GM13977 (cell line): ENCODE measurements at regions not wholly inside any gene's neighbourhood (a gene's known extent, or its start where the extent isn't known, plus 50 kb on each side); places are given as distances from the start of the nearest gene placed in this dataset.

Experiments
- DNase-seq: peaks from one replicate; pipeline ENCODE4 v3.0.0; 2012; ENCODE audit warnings: low spot score
- CTCF ChIP-seq: IDR thresholded peaks from 2 replicates; pipeline ENCODE4 v1.5.1; 2012; ENCODE audit warnings: mild to moderate bottlenecking, control low read depth; ENCODE audit not compliant: insufficient read depth; ENCODE audit errors: extremely low read depth, missing control alignments
- in situ Hi-C: fragments of 300-500 bp; cut with MboI; formaldehyde crosslinking; loops from one replicate; pipeline ENCODE4 v1.12.0; 2022; ENCODE audit warnings: low sequenced_read_pairs, low pct_unique_long_range_greater_than_20kb, mixed read lengths, inconsistent platforms; ENCODE audit not compliant: unreplicated experiment

GRCh38 chr3:74423867-74424266 is 190.6 kb downstream of the CNTN3 start:
- in situ Hi-C loops = no loop called here
- TF ChIP-seq CTCF = no peak

GRCh38 chr3:74420538-74421124 is 193.8 kb downstream of the CNTN3 start:
- DNase-seq = no peak
- in situ Hi-C loops = no loop called here
- no peak for TF ChIP-seq CTCF

More at GRCh38 chr3:74423867-74424266, 190.6 kb downstream of the CNTN3 start:
- DNase-seq = no peak

- TF ChIP-seq CTCF = no peak
- no peak for DNase-seq
- in situ Hi-C loops = no loop called here
These were observed 198.7 kb downstream of the CNTN3 start for GRCh38 chr3:74415731-74416130.

GRCh38 chr3:74413547-74414241 is 200.8 kb downstream of the CNTN3 start:
- no peak for DNase-seq
- no peak for TF ChIP-seq CTCF
- in situ Hi-C loops = no loop called here

- in situ Hi-C loops = no loop called here
- no peak for DNase-seq
- no peak for TF ChIP-seq CTCF
These were observed 204.1 kb downstream of the CNTN3 start for GRCh38 chr3:74410276-74410941.

GRCh38 chr3:74409066-74409465 is 205.4 kb downstream of the CNTN3 start:
- TF ChIP-seq CTCF = no peak
- in situ Hi-C loops = no loop called here
- DNase-seq = no peak
